Upper lobe of right lung (tissue), 1 donor: ENCODE measurements at regions not wholly inside any gene's neighbourhood (a gene's known extent, or its start where the extent isn't known, plus 50 kb on each side); places are given as distances from the start of the nearest gene placed in this dataset.
"Not testable (repeated sequence)": the region's sequence is repeated elsewhere in the genome, so short reads cannot be mapped to it uniquely, and the experiment has no call there.

Experiments used
- ATAC-seq: fragments of 200-7000 bp; cut with Tn5 transposase; one replicate; pipeline ENCODE4 v1.9.1; 2020; ENCODE audit warnings: mild to moderate bottlenecking, moderate library complexity
- DNase-seq: peaks from one replicate; pipeline ENCODE4 v3.0.0-alpha.2; 2020
- H3K27ac ChIP-seq: fragments of 200-600 bp; one replicate; pipeline ENCODE4 v1.8.0; 2022
- H3K27me3 ChIP-seq: fragments of 200-600 bp; one replicate; pipeline ENCODE4 v1.8.0; 2022; ENCODE audit warnings: mild to moderate bottlenecking
- H3K36me3 ChIP-seq: fragments of 200-600 bp; one replicate; pipeline ENCODE4 v1.8.0; 2022
- H3K4me1 ChIP-seq: fragments of 200-600 bp; one replicate; pipeline ENCODE4 v1.8.0; 2022
- H3K4me3 ChIP-seq: fragments of 200-600 bp; one replicate; pipeline ENCODE4 v1.8.0; 2022; ENCODE audit warnings: mild to moderate bottlenecking
- H3K9me3 ChIP-seq: fragments of 200-600 bp; one replicate; pipeline ENCODE4 v1.8.0; 2022
- intact Hi-C: fragments of 100-400 bp; cut with DNase I; formaldehyde crosslinking; loops from one replicate; pipeline ENCODE4 v1.11.0; 2022
- TF ChIP-seq, protein P1 (sequence below): fragments of 200-600 bp; IDR thresholded peaks from one replicate; pipeline ENCODE4 v1.8.0; 2022; ENCODE audit warnings: antibody characterized with exemption
- donor health status: DM: no; HTN: yes; CAD: no; lungs with severe emphysema.

DNA sequence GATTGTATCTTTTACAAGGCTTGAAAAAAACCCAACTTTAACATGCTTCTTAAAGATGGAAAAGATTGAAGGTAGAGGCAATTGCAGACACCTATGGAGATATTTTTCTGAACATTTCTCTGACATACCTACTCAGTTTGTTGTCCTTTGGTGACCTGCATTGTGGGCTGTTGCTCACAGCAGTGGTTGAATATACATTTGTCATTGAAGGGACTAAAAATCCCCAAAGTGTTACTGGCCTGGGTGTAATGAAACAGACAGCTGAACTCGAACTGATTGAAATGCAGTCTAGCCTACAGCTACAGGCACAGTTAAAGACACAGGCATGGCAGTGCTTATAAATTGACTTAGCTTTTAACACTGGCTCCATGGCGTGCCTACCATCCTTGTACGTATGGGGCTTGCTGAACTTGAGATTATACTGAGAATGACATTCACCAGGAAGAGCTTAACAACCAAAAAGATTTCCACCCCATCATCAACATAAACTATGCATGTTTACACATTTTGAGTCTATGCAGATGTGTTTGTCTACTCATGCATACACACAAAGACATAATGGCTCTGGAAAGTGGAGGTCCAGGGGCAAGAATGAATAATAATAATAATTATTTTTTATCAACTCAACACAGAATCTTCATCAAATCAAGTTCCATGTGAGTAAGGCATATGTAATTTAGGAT is 83.2 kb upstream of the NOX3 start:
- Histone ChIP-seq H3K36me3 (no peaks in the 10 kb centered on the region), H3K27me3 (no peaks in the 10 kb centered on the region), H3K27ac (no peak overlapping the region), H3K4me3 (no peak overlapping the region), H3K9me3 (no peaks in the 10 kb centered on the region), H3K4me1 (no peaks in the 10 kb centered on the region)
- TF ChIP-seq, protein P1, sequence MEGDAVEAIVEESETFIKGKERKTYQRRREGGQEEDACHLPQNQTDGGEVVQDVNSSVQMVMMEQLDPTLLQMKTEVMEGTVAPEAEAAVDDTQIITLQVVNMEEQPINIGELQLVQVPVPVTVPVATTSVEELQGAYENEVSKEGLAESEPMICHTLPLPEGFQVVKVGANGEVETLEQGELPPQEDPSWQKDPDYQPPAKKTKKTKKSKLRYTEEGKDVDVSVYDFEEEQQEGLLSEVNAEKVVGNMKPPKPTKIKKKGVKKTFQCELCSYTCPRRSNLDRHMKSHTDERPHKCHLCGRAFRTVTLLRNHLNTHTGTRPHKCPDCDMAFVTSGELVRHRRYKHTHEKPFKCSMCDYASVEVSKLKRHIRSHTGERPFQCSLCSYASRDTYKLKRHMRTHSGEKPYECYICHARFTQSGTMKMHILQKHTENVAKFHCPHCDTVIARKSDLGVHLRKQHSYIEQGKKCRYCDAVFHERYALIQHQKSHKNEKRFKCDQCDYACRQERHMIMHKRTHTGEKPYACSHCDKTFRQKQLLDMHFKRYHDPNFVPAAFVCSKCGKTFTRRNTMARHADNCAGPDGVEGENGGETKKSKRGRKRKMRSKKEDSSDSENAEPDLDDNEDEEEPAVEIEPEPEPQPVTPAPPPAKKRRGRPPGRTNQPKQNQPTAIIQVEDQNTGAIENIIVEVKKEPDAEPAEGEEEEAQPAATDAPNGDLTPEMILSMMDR, result no peak
- no peak for ATAC-seq
- no peak for DNase-seq
- intact Hi-C loops, result no loop called here

GRCh38 chr6:155534678-155535077 is 79.0 kb upstream of the NOX3 start:
- TF ChIP-seq, protein P1, result no peak
- ATAC-seq (no peak), DNase-seq (no peak)
- Histone ChIP-seq H3K4me1 (no peaks in the 10 kb centered on the region), H3K4me3 (no peak overlapping the region), H3K27me3 (no peaks in the 10 kb centered on the region), H3K9me3 (no peaks in the 10 kb centered on the region), H3K36me3 (no peaks in the 10 kb centered on the region), H3K27ac (no peak overlapping the region)
- intact Hi-C loops, result loop anchor here (5.0 kb wide), 1 partner anchor 207 kb away; no protein-coding TSS in a partner anchor

GRCh38 chr6:155530219-155530834 is 74.7 kb upstream of the NOX3 start:
- no peaks in the 10 kb centered on the region for H3K27me3 ChIP-seq
- no peaks in the 10 kb centered on the region for H3K36me3 ChIP-seq
- H3K27ac ChIP-seq, result no peak overlapping the region
- intact Hi-C loops, result loop anchor here (5.0 kb wide), 1 partner anchor 203 kb away; no protein-coding TSS in a partner anchor
- H3K4me3 ChIP-seq, result no peak overlapping the region
- no peaks in the 10 kb centered on the region for H3K9me3 ChIP-seq
- peak; percentile 64 for ATAC-seq
- DNase-seq, result no peak
- TF ChIP-seq, protein P1, result peak; percentile 70
- H3K4me1 ChIP-seq, result no peaks in the 10 kb centered on the region

- not testable (repeated sequence) for H3K4me3 ChIP-seq, H3K9me3 ChIP-seq, H3K36me3 ChIP-seq, DNase-seq, H3K27ac ChIP-seq, H3K4me1 ChIP-seq, ATAC-seq, H3K27me3 ChIP-seq
- intact Hi-C loops, result loop anchor here (5.0 kb wide), 1 partner anchor 203 kb away; no protein-coding TSS in a partner anchor
These were observed 74.2 kb upstream of the NOX3 start for GRCh38 chr6:155529814-155530213.

- DNase-seq (no peak), ATAC-seq (peak; percentile 83)
- peak overlapping the region; percentile 55 for H3K27ac ChIP-seq
- no peaks in the 10 kb centered on the region for H3K9me3 ChIP-seq
- H3K36me3 ChIP-seq, result no peaks in the 10 kb centered on the region
- intact Hi-C loops, result no loop called here
- H3K27me3 ChIP-seq, result no peaks in the 10 kb centered on the region
- H3K4me1 ChIP-seq, result no peaks in the 10 kb centered on the region
- no peak overlapping the region for H3K4me3 ChIP-seq
- TF ChIP-seq, protein P1, result no peak
These were observed 73.4 kb upstream of the NOX3 start for GRCh38 chr6:155528982-155529453.

GRCh38 chr6:155528335-155528734 is 72.7 kb upstream of the NOX3 start:
- intact Hi-C loops, result no loop called here
- H3K9me3 ChIP-seq, result no peaks in the 10 kb centered on the region
- H3K4me1 ChIP-seq, result no peaks in the 10 kb centered on the region
- no peaks in the 10 kb centered on the region for H3K36me3 ChIP-seq
- ATAC-seq (no peak), DNase-seq (no peak)
- H3K27me3 ChIP-seq, result no peaks in the 10 kb centered on the region
- TF ChIP-seq, protein P1, result no peak
- H3K4me3 ChIP-seq, result no peak overlapping the region
- peak overlapping the region; percentile 55 for H3K27ac ChIP-seq
